NCI-H1105 treated with DMSO at 0.1 percent for 48 hours (cell line): ENCODE measurements at regions not wholly inside any gene's neighbourhood (a gene's known extent, or its start where the extent isn't known, plus 50 kb on each side); places are given as distances from the start of the nearest gene placed in this dataset.

Source experiments
- DNase-seq: peaks from one replicate; lab custom pipeline; 2025; lab: John Stamatoyannopoulos, UW

DNA sequence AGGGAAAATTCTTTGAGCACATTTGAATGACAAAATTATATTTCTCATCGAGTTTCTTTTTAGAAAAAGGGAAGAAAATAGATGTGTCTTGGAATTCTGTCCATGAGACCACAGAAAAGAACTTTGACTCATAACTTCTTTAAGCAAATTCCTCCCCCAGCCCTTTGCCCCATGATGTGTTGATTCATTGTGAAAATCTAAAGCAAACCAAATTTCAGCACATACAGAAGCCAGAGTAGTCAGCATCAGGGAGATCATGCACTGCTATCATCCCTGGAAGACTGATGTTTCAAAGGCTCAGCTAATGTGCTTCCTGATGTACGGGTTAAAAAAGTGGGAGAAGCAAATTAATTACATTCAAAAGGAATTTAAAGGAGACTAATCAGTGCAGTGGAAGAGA is 159.7 kb downstream of the FAT3 start:
- no peak for DNase-seq

- no peak for DNase-seq
Measured at GRCh38 chr11:92384802-92385201, 160.2 kb downstream of the FAT3 start.

- DNase-seq, result no peak
Measured at GRCh38 chr11:92386577-92386976, 162.0 kb downstream of the FAT3 start.

GRCh38 chr11:92387859-92388258 is 163.2 kb downstream of the FAT3 start:
- no peak for DNase-seq

DNA sequence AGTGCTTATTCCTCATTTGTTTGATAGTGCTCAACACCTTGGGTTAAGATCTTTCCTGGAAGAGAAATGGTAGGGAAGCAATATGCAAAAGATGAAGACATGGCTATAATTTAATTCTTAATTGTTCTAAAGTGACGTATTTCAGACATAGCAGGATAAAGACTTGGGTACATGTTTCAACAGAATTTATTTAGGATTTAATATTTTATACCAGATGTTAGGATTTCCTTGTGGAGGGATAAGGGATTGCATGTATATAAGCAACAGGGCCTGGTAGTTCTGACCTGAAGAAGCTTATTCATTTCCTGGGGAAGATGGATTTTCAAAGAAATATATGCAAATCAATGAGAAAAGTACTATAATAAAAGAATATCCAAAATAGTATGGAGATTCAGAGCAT is 163.8 kb downstream of the FAT3 start:
- DNase-seq, result no peak

GRCh38 chr11:92390783-92391182 is 166.2 kb downstream of the FAT3 start:
- DNase-seq, result no peak

GRCh38 chr11:92391364-92391763 is 166.7 kb downstream of the FAT3 start:
- DNase-seq, result no peak

DNA sequence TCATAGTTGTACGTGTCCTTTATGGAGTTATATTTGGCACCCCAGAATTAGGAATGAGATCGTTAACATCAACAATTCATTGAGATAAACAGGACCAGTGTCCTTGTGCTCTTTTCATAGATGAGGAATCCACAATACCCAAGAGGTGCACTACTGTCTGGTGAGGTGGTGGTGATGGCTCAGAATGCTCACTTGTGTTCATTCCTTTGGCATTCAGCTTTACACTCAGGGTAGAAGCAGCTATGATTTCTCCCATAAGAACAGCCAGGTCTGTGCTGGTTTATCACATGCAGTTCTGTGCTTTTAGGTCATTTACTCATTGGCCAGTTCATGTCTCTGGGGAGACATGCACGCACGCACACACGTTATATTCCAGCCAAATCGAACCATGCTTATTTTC is 167.2 kb downstream of the FAT3 start:
- no peak for DNase-seq

GRCh38 chr11:92393218-92393617 is 168.6 kb downstream of the FAT3 start:
- no peak for DNase-seq

GRCh38 chr11:92396133-92396532 is 171.5 kb downstream of the FAT3 start:
- DNase-seq, result no peak

GRCh38 chr11:92397221-92397755 is 172.7 kb downstream of the FAT3 start:
- DNase-seq, result no peak

GRCh38 chr11:92399705-92400104 is 175.1 kb downstream of the FAT3 start:
- no peak for DNase-seq

GRCh38 chr11:92401520-92401919 is 176.9 kb downstream of the FAT3 start:
- no peak for DNase-seq

DNA sequence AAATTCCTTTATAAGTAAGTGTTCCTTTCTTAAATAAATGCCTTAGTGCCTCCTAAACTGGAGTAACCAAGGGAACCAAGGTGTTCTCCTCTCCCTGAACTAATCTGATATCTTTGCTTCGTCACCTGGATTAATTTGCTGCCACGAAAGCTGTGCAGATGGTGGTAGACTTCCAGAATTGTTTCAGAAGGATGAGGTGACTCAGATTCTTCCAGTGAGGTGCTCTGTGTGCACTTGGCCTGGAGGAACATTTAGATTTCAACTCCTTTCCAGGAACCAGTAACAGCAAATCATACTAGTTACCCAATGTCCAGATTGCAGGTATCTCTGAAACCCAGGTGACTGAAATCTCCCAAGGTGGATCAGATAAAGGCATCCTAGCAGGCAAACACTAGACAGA is 181.9 kb downstream of the FAT3 start:
- no peak for DNase-seq

DNA sequence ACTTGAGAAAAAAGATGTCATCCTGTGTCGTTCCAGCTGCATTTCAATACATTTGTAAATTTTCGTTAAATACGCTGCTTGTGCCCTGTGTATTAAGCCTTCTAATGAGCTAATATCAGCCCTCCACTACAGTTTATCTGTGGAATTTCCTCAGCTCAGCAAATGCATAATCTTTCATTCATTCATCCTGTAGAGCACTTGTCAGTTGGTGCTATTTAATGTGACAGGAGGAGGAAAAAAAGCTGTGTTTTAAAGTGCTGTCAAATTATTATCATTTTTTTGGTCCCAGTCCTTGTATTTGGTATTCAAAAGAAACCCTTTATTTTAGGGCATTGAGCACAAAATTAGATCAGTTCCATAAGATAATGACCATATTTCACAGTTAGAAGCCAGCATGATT is 184.7 kb downstream of the FAT3 start:
- DNase-seq, result no peak

GRCh38 chr11:92409956-92410355 is 185.3 kb downstream of the FAT3 start:
- no peak for DNase-seq

GRCh38 chr11:92410526-92410925 is 185.9 kb downstream of the FAT3 start:
- DNase-seq, result no peak

- no peak for DNase-seq
Measured at GRCh38 chr11:92411431-92411830, 186.8 kb downstream of the FAT3 start.

DNA sequence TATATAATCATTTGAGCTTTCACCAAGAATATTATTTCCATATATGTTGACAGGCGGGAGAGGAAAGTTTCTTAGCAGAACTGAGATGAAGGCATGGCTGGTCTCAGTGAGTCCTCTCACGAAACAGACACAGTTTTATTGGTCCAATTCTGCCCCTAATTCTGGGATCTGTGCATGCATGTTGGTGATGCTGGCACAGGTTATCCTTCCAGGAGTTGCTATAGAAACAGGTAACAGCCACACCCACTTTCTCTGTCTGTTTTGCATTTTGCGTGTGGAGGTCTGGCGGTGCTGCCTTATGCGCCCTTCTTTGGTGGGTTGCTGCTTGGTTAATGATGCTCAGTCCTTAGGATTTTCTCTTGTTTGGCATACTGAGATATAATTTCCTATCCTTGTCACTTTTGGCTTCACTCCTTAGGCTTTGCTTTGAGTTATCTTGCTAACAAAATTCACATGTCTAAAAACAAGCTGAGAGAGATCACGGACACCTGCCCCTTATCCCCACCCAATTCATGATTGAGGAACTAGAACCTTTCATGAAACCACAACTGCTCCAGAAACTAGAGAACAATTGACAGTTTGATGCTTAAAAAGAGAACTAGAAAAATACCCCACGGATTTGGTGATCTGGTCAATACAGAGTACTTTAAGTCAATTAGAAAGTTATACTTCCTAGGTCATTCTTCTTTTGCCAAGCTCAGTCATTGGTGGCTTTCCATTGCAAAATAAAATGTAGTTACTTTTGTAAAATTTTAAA is 189.3 kb downstream of the FAT3 start:
- no peak for DNase-seq

- DNase-seq, result no peak
Measured at GRCh38 chr11:92416971-92417725, 192.5 kb downstream of the FAT3 start.

DNA sequence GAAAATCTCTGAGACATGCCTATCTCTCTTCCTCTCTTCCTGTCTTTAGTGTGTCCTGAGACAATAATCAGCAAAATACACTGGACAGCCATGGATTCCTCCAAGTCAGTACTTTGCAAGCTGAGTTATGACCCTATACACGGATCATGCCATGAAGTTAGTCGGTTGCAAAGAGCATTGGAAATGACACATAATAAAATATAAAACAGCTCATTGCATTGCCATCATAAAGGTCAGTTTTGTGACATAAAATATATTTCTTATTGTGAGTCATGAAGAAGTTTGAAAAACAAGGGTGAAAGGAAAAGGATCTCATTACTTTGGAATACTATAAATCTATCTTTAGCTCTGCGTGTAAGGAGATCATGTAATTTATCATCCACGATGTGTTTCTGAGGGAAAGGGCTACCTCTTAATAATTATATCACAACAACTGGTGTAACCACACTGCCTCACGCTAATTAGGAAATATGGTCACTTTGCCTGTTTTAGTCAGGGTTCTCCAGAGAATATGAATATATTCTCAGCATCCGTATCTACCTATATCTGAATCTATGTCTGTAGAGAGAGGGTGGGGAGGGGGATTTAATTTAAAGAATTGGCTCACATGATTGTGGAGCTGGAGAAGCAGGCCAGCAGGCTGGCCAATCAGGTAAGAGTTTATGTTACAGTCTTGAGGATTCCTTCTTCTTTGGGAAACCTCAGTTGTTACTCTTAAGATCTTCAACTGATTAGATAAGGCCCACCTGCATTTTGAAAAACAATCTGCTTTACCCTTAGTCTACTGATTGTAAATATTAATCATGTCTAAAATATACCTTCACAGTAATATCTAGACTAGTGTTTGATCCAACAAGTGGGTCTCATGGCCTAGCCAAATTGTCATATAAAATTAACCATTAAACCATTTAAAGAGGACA is 198.8 kb downstream of the FAT3 start:
- DNase-seq, result no peak

GRCh38 chr11:92424281-92424680 is 199.7 kb downstream of the FAT3 start:
- no peak for DNase-seq
